ENCODE measurements at regions not wholly inside any gene's neighbourhood (a gene's known extent, or its start where the extent isn't known, plus 50 kb on each side); places are given as distances from the start of the nearest gene placed in this dataset.
"Not testable (repeated sequence)": the region's sequence is repeated elsewhere in the genome, so short reads cannot be mapped to it uniquely, and the experiment has no call there.

DNA sequence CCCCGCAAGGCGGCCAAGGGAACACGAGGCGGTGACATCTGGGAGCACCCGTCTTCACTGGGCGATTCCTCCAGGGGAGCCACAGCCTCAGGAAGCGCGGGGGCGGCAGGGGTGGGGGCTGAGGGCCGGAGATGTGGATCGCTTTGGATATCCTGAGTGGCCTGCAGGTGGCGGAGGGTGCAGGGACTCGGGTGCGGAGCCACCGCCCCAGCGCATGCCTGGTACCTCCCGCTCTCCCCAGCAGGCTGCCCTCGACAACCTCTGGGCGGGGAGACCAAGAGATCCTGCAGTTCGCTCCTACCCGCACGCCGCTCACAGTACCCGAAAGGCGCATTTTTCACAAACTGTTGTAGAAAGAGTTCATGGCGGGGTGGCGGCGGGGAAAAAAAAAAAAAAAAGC is 162.9 kb upstream of the PRKX start:
- not testable (repeated sequence) for H2AFZ ChIP-seq (ENCODE audit: low read depth, low read length); H3K4me1 ChIP-seq (ENCODE audit: insufficient read depth, low read length); H3K36me3 ChIP-seq (ENCODE audit: insufficient read depth, low read length); H3K27me3 ChIP-seq (ENCODE audit: insufficient read depth, low read length); H3K4me3 ChIP-seq (ENCODE audit: low read length); H3K9me3 ChIP-seq (ENCODE audit: low read length)

DNA sequence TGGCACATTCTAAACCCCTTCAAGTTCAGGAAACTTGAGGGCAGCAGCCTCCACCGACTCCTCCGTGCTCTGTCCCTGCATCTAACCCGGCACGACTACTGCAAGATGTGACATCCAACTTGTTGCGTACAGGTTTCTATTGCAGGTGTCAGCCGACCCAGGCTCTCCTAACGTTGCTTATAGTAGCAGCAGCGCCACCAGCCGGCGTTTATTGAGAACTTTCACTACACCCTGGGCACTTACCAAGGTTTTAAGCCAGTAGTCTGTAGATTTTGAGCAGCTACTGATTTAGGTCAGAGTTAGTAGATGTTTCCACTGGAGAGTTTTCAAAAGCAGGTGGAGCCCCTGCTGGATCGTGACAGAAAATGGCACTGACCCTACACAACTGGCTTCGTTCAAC is 162.2 kb upstream of the PRKX start:
- H3K4me3 ChIP-seq (ENCODE audit: low read length); H3K27me3 ChIP-seq (ENCODE audit: insufficient read depth, low read length); H3K9me3 ChIP-seq (ENCODE audit: low read length); H3K36me3 ChIP-seq (ENCODE audit: insufficient read depth, low read length); H2AFZ ChIP-seq (ENCODE audit: low read depth, low read length); H3K4me1 ChIP-seq (ENCODE audit: insufficient read depth, low read length): not testable (repeated sequence)

DNA sequence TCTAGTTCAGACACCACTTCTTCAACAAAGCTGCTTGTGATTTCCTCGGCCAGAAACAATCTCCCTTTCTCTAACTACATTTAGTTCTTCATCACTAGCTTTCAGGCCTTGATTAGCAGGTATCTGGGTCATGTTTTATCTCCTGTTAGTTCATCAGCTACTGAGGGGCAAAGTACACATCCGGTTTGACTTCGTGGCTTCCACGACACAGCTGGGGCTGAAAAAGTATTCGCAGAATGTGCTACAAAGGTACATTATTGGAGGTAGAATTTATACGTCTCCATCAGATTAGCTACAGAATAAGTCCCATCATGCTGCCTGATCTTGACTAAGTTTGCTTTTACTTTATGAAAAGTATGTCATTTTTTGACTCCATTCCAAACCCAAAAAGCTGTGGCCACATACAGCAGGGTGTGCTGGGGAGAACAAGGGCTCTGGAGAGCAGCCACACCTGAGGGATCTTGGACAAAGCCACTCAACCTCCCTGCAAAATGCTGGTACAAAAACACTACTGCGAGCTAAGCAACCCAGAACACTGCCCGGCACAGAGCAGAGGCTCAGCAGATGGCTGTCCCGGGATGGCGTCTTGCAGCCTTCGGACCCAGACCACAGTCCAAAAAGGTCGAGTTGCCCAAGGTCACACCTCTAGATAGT is 158.9 kb upstream of the PRKX start:
- not testable (repeated sequence) for H3K36me3 ChIP-seq (ENCODE audit: insufficient read depth, low read length); H2AFZ ChIP-seq (ENCODE audit: low read depth, low read length); H3K4me1 ChIP-seq (ENCODE audit: insufficient read depth, low read length); H3K4me3 ChIP-seq (ENCODE audit: low read length); H3K27me3 ChIP-seq (ENCODE audit: insufficient read depth, low read length); H3K9me3 ChIP-seq (ENCODE audit: low read length)

DNA sequence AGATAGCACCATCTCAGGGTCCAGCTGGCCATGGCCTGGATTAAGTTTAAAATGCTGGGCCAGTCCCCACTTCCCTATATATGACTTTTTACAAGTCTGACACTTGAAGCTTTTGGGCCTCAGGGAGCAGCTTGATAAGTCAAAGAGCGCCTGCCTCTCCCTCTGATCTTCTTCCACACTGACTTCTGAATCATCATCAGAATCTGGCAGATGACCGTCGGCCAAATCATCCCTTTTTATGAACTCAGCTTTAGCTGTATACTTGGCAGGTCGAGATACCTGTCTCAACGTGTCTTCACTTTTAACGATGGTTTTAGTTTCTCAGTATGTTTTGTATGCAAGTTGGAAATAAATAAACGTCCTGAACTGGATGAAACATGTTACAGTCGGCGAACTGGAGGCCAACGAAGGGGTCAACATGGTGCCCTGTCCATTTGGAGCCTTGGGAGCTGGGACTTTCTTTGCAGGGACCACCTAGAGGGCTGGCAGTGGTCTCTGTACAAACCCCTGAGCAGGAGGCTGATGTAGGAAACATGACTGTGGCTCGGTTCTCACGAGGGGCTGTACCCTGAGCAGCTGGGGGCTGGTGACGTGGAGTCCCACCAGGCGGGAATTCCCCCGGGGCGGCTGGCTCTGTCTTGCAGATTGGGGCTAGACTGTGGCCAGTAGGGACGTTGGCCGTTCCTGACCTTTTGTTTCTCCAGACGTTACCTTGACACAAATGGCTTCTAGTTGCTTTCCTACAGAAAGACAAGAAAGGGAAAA is 153.8 kb upstream of the PRKX start:
- H3K36me3 ChIP-seq (ENCODE audit: insufficient read depth, low read length); H3K27me3 ChIP-seq (ENCODE audit: insufficient read depth, low read length); H3K4me3 ChIP-seq (ENCODE audit: low read length); H3K4me1 ChIP-seq (ENCODE audit: insufficient read depth, low read length); H3K9me3 ChIP-seq (ENCODE audit: low read length); H2AFZ ChIP-seq (ENCODE audit: low read depth, low read length): not testable (repeated sequence)

DNA sequence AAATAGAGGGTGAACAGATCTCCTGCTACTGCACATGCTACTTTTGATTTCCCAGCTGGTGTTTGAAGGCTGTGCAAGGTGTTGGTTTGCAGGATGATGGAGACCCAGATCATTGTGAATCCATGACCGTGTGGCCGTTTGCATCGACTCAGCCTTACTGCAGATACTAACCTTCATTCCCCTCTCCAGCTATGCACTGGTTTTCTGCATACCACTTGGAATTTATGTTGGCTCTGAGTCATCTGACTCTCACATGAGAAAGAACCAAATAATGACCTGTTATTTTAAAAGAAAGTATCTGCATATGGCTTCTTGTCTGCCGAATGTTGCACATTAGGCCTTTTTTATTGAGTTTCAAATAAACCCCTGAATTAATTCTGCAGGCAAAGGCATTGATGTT is 144.9 kb upstream of the PRKX start:
- not testable (repeated sequence) for H3K4me3 ChIP-seq (ENCODE audit: low read length); H3K36me3 ChIP-seq (ENCODE audit: insufficient read depth, low read length); H2AFZ ChIP-seq (ENCODE audit: low read depth, low read length)

DNA sequence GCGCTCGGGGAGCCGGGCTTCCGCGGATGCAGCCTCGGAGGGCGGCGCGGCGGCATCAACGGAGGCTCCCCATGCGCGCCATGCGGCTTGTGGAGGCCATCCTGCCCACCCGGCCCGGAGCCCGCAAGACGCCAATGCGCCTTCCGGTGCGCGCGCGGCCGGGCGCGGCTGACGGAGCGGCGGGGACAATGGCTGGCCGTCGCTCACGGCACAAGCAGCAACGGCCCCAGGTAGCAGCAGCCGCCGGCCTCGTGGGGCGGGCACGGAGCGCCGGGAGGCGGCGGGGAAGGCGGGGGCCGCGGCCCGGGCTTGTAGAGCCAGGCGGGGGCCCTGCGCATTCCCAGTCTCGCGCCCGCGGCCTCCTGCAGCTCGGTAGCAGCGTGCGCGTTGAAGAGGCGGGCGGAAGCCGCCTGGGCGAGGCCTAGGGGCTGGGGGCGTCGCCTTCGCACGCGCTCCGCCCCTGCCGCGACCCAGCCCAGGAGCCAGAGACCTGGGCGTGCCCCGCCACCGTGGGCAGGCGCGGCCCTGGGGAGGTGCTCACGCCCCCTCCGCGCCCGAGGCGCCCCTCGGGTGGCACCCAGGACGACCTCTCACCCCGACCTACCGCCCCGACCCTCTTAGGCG is 130.2 kb upstream of the PRKX start:
- not testable (repeated sequence) for H3K36me3 ChIP-seq (ENCODE audit: insufficient read depth, low read length); H2AFZ ChIP-seq (ENCODE audit: low read depth, low read length); H3K4me1 ChIP-seq (ENCODE audit: insufficient read depth, low read length); H3K27me3 ChIP-seq (ENCODE audit: insufficient read depth, low read length); H3K4me3 ChIP-seq (ENCODE audit: low read length); H3K9me3 ChIP-seq (ENCODE audit: low read length)

More for the DNA sequence above, 144.9 kb upstream of the PRKX start:
- not testable (repeated sequence) for H3K27me3 ChIP-seq (ENCODE audit: insufficient read depth, low read length); H3K4me1 ChIP-seq (ENCODE audit: insufficient read depth, low read length); H3K9me3 ChIP-seq (ENCODE audit: low read length)

DNA sequence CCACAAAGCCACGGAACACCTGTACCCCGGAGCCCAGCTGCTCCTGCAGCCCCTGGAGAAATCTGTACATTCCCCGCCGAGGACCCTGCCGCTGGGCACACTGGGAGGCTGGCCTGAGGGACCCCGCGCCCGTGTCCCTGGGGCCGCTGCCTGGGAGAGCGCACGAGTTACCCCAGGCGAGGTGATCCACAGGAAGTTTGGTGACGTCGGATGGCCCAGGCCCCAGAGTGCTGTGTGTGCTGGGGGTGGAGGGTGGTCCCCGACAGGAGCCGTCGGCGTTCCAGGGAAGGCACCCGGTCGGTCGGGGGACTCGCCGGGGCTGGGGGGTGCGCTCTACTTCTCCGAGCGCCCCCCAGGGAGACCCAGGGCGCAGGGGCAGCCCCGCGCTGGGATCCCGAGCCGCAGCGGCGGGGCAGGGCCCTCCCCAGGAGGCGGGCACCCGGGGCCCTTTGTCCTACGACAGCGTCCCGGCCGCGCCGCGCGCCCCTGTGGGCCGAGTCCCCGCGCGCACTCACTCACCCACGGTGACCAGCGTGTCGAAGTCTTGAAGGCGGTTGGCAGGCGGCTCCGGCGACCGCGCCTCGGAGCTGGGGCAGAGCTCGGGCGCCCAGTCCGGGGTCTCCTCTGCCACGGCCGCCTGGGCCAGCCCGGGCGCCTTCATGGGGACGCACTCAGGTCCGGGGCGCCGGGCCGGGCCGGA is 129.5 kb upstream of the PRKX start:
- H3K4me3 ChIP-seq (ENCODE audit: low read length); H2AFZ ChIP-seq (ENCODE audit: low read depth, low read length); H3K27me3 ChIP-seq (ENCODE audit: insufficient read depth, low read length); H3K4me1 ChIP-seq (ENCODE audit: insufficient read depth, low read length); H3K36me3 ChIP-seq (ENCODE audit: insufficient read depth, low read length); H3K9me3 ChIP-seq (ENCODE audit: low read length): not testable (repeated sequence)

DNA sequence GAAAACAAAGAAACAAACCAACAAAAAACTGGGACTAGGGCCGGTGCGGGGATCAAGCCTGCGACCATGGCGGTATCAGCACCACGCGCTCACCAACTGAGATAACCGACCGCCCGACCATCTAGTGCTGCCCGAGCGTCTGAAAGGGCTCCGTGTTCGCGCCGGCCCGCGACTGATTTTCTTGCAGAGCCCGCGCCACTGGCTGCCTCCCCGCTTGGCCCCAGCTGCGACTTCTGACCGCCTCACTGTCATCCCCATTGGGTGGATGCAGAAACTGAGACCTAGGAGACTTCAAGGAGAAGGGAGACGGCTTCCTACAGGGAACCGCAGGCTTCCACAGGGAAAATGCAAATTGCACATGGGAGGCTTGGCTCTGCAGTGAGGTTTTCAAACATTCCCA is 125.3 kb upstream of the PRKX start:
- H3K4me1 ChIP-seq (ENCODE audit: insufficient read depth, low read length); H3K36me3 ChIP-seq (ENCODE audit: insufficient read depth, low read length); H3K27me3 ChIP-seq (ENCODE audit: insufficient read depth, low read length); H3K4me3 ChIP-seq (ENCODE audit: low read length); H2AFZ ChIP-seq (ENCODE audit: low read depth, low read length); H3K9me3 ChIP-seq (ENCODE audit: low read length): not testable (repeated sequence)

DNA sequence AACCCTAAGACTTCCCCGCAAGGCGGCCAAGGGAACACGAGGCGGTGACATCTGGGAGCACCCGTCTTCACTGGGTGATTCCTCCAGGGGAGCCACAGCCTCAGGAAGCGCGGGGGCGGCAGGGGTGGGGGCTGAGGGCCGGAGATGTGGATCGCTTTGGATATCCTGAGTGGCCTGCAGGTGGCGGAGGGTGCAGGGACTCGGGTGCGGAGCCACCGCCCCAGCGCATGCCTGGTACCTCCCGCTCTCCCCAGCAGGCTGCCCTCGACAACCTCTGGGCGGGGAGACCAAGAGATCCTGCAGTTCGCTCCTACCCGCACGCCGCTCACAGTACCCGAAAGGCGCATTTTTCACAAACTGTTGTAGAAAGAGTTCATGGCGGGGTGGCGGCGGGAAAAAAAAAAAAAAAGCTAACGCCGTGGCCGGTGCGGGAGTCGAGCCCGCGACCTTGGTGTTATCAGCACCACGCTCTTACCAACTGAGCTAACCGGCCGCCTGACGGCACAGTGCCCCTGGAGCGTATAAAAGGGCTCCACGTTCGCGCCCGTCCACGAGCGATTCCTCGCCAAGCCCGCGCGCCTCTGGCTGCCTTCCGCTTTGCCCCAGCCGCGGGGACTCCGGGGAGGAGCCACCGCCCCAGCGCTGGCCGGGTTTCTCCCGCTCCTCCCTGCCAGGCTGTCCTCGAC is 124.7 kb upstream of the PRKX start:
- H3K4me3 ChIP-seq (ENCODE audit: low read length); H2AFZ ChIP-seq (ENCODE audit: low read depth, low read length); H3K9me3 ChIP-seq (ENCODE audit: low read length); H3K36me3 ChIP-seq (ENCODE audit: insufficient read depth, low read length); H3K27me3 ChIP-seq (ENCODE audit: insufficient read depth, low read length); H3K4me1 ChIP-seq (ENCODE audit: insufficient read depth, low read length): not testable (repeated sequence)

DNA sequence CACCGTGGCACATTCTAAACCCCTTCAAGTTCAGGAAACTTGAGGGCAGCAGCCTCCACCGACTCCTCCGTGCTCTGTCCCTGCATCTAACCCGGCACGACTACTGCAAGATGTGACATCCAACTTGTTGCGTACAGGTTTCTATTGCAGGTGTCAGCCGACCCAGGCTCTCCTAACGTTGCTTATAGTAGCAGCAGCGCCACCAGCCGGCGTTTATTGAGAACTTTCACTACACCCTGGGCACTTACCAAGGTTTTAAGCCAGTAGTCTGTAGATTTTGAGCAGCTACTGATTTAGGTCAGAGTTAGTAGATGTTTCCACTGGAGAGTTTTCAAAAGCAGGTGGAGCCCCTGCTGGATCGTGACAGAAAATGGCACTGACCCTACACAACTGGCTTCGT is 123.8 kb upstream of the PRKX start:
- H3K4me3 ChIP-seq (ENCODE audit: low read length); H3K4me1 ChIP-seq (ENCODE audit: insufficient read depth, low read length); H3K27me3 ChIP-seq (ENCODE audit: insufficient read depth, low read length); H3K9me3 ChIP-seq (ENCODE audit: low read length); H3K36me3 ChIP-seq (ENCODE audit: insufficient read depth, low read length); H2AFZ ChIP-seq (ENCODE audit: low read depth, low read length): not testable (repeated sequence)

DNA sequence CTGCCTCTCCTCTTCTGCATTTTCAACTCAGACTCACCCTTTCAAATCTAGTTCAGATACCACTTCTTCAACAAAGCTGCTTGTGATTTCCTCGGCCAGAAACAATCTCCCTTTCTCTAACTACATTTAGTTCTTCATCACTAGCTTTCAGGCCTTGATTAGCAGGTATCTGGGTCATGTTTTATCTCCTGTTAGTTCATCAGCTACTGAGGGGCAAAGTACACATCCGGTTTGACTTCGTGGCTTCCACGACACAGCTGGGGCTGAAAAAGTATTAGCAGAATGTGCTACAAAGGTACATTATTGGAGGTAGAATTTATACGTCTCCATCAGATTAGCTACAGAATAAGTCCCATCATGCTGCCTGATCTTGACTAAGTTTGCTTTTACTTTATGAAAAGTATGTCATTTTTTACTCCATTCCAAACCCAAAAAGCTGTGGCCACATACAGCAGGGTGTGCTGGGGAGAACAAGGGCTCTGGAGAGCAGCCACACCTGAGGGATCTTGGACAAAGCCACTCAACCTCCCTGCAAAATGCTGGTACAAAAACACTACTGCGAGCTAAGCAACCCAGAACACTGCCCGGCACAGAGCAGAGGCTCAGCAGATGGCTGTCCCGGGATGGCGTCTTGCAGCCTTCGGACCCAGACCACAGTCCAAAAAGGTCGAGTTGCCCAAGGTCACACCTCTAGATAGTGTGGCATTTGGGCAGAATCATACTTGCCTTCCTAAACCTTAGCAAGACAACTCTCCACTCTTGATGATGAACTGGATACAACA is 120.5 kb upstream of the PRKX start:
- not testable (repeated sequence) for H2AFZ ChIP-seq (ENCODE audit: low read depth, low read length); H3K4me1 ChIP-seq (ENCODE audit: insufficient read depth, low read length); H3K4me3 ChIP-seq (ENCODE audit: low read length); H3K36me3 ChIP-seq (ENCODE audit: insufficient read depth, low read length); H3K27me3 ChIP-seq (ENCODE audit: insufficient read depth, low read length); H3K9me3 ChIP-seq (ENCODE audit: low read length)

DNA sequence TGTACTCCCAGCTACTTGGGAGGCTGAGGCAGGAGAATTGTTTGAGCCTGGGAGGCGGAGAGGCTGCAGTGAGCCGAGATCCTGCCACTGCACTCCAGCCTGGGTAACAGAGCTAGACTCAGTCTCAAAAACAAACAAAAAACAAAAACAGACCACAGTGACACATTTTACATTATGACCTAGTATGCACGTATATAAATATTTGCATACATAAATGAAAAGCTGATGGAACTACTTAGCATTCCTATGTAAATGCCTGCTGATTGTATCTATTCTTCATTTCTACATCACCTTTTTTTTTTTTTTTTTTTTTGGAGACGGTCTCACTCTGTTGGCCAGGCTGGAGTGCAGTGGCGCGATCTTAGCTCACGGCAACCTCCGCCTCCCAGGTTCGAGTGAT is 116.6 kb upstream of the PRKX start:
- not testable (repeated sequence) for H2AFZ ChIP-seq (ENCODE audit: low read depth, low read length); H3K27me3 ChIP-seq (ENCODE audit: insufficient read depth, low read length); H3K36me3 ChIP-seq (ENCODE audit: insufficient read depth, low read length); H3K9me3 ChIP-seq (ENCODE audit: low read length); H3K4me3 ChIP-seq (ENCODE audit: low read length); H3K4me1 ChIP-seq (ENCODE audit: insufficient read depth, low read length)
